Liver (tissue), 8 donors: ENCODE measurements at regions not wholly inside any gene's neighbourhood (a gene's known extent, or its start where the extent isn't known, plus 50 kb on each side); places are given as distances from the start of the nearest gene placed in this dataset.

Source experiments
- DNase-seq: peaks from one replicate; pipeline ENCODE4 v3.0.0-alpha.2; 2017; ENCODE audit warnings: low spot score
- H3K27ac ChIP-seq, 2 donors: one replicate each; pipeline ENCODE4 v1.7.0; 2013; ENCODE audit warnings: inconsistent platforms in 2 of 2, low read length in 2 of 2, control low read depth in 1 of 2, low read depth in 1 of 2, mild to moderate bottlenecking in 1 of 2
- H3K27me3 ChIP-seq, 4 donors: one replicate each; pipeline versions ENCODE4 v1.6.1 to v1.7.0; 2013; ENCODE audit warnings: low read length in 3 of 4, inconsistent platforms in 1 of 4, mild to moderate bottlenecking in 1 of 4, moderate library complexity in 1 of 4; ENCODE audit not compliant: control insufficient read depth in 4 of 4, insufficient read depth in 4 of 4
- H3K36me3 ChIP-seq, 4 donors: one replicate each; pipeline versions ENCODE4 v1.6.1 to v1.7.0; 2013; ENCODE audit warnings: low read length in 3 of 4, mild to moderate bottlenecking in 3 of 4, low read depth in 1 of 4, moderate library complexity in 1 of 4; ENCODE audit not compliant: control insufficient read depth in 4 of 4, insufficient read depth in 3 of 4
- H3K4me1 ChIP-seq, 4 donors: one replicate each; pipeline versions ENCODE4 v1.6.1 to v1.7.0; 2013; ENCODE audit warnings: low read length in 3 of 4, mild to moderate bottlenecking in 3 of 4, moderate library complexity in 1 of 4; ENCODE audit not compliant: control insufficient read depth in 4 of 4, insufficient read depth in 4 of 4
- H3K4me3 ChIP-seq, 3 donors: one replicate each; pipeline versions ENCODE4 v1.6.1 to v1.7.0; 2013; ENCODE audit warnings: low read length in 3 of 3, control low read depth in 1 of 3, low read depth in 1 of 3, mild to moderate bottlenecking in 1 of 3
- H3K9ac ChIP-seq, 2 donors: one replicate each; pipeline ENCODE4 v1.7.0; 2013; ENCODE audit warnings: low read length in 2 of 2, mild to moderate bottlenecking in 2 of 2, moderate library complexity in 2 of 2, control low read depth in 1 of 2, low read depth in 1 of 2
- H3K9me3 ChIP-seq, 4 donors: one replicate each; pipeline versions ENCODE4 v1.6.1 to v1.7.0; 2013; ENCODE audit warnings: low read length in 3 of 4; ENCODE audit not compliant: control insufficient read depth in 4 of 4
- CTCF ChIP-seq: fragments of 150-350 bp; IDR thresholded peaks from 2 replicates; pipeline ENCODE4 v1.5.1; 2017; ENCODE audit warnings: improper control_type of control experiment, low read depth, low read length; ENCODE audit not compliant: missing input control
- EGR1 ChIP-seq, 2 donors: IDR thresholded peaks; 2 replicates each; pipeline ENCODE4 v1.6.1; 2016 to 2018; ENCODE audit warnings: antibody characterized with exemption in 2 of 2, low read depth in 2 of 2
- FOXA1 ChIP-seq: IDR thresholded peaks from 2 replicates; pipeline ENCODE4 v1.6.1; 2016; ENCODE audit warnings: antibody characterized with exemption
- FOXA2 ChIP-seq: IDR thresholded peaks from 2 replicates; pipeline ENCODE4 v1.6.1; 2016; ENCODE audit warnings: antibody characterized with exemption
- GABPA ChIP-seq, 2 donors: IDR thresholded peaks in 1 of 2; conservative IDR thresholded peaks in 1 of 2; 2 replicates each; pipeline ENCODE4 v1.6.1; 2016; ENCODE audit warnings: antibody characterized with exemption in 2 of 2, mild to moderate bottlenecking in 1 of 2, moderate library complexity in 1 of 2
- HNF4A ChIP-seq, 2 donors: conservative IDR thresholded peaks; 2 replicates each; pipeline ENCODE4 v1.6.1; 2016; ENCODE audit warnings: antibody characterized with exemption in 2 of 2, mild to moderate bottlenecking in 2 of 2
- HNF4G ChIP-seq: IDR thresholded peaks from 2 replicates; pipeline ENCODE4 v1.6.1; 2016; ENCODE audit warnings: antibody characterized with exemption
- JUND ChIP-seq, 2 donors: IDR thresholded peaks; 2 replicates each; pipeline ENCODE4 v1.6.1; 2016; ENCODE audit warnings: antibody characterized with exemption in 2 of 2
- MAX ChIP-seq: IDR thresholded peaks from 2 replicates; pipeline ENCODE4 v1.6.1; 2016; ENCODE audit warnings: antibody characterized with exemption
- NR2F2 ChIP-seq: IDR thresholded peaks from 2 replicates; pipeline ENCODE4 v1.6.1; 2016; ENCODE audit warnings: antibody characterized with exemption
- RAD21 ChIP-seq, 2 donors: IDR thresholded peaks; 2 replicates each; pipeline ENCODE4 v1.6.1; 2016; ENCODE audit warnings: antibody characterized with exemption in 2 of 2, mild to moderate bottlenecking in 2 of 2
- RXRA ChIP-seq, 2 donors: IDR thresholded peaks; 2 replicates each; pipeline ENCODE4 v1.6.1; 2017 to 2018; ENCODE audit warnings: antibody characterized with exemption in 2 of 2, mild to moderate bottlenecking in 1 of 2
- SP1 ChIP-seq: IDR thresholded peaks from 2 replicates; pipeline ENCODE4 v1.6.1; 2018; ENCODE audit warnings: antibody characterized with exemption, mild to moderate bottlenecking
- TAF1 ChIP-seq: conservative IDR thresholded peaks from 2 replicates; pipeline ENCODE4 v1.6.1; 2016; ENCODE audit warnings: antibody characterized with exemption, mild to moderate bottlenecking
- YY1 ChIP-seq: IDR thresholded peaks from 2 replicates; pipeline ENCODE4 v1.6.1; 2016; ENCODE audit warnings: antibody characterized with exemption, mild to moderate bottlenecking
- ZBTB33 ChIP-seq: IDR thresholded peaks from 2 replicates; pipeline ENCODE4 v1.6.1; 2016; ENCODE audit warnings: antibody characterized with exemption
- WGBS: extraction: QIAGEN DNeasy Blood & Tissue Kit; methylation state at CpG from one replicate; pipeline ENCODE4 v1.1.7; 2013; 5-methylcytosine and 5-hydroxymethylcytosine counted together
- donor health status: healthy.
- donor health status: healthy.
- donor health status: healthy.
- donor health status: healthy.
- donor health status: healthy.

DNA sequence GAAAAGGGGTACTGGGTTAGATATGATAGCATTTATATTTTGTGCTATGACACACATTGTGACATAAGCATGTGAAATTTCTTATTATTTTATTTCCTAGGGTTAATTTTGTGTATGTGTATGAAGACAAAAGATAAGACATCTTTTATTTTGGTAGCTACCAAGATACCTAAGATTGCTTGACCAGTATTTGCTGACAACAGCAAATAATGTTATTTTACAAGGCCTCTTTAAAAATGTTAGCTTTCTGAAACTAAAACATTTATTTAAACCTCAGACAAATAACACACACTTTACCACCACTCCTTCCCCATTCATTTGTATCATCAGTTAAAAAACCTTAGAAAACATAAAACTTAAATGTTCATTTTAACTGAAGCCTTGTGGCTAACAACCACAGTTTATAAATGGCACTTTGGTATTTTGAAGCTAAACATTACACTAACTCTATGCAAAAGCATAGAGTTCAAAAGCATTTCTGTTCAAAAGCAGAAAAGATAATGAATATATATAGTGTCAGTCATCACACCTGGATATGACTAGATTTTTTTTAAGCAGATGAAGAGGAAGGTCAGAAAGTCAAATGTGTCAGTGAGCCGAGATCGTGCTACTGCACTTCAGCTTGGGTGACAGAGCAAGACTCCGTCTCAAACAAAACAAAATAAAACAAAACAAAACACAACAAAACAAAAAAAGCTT lies 193.0 kb downstream of the VCY1B start:
- H3K4me1 ChIP-seq: no peaks in the 10 kb centered on the region
- no peaks in the 10 kb centered on the region for H3K27me3 ChIP-seq
- WGBS: 63% methylated on average over 3 of the region's 3 CpGs
- H3K36me3 ChIP-seq: no peaks in the 10 kb centered on the region
- no peaks in the 10 kb centered on the region for H3K9me3 ChIP-seq
- no peak for TF ChIP-seq GABPA (IDR thresholded peaks at IDR 0.05 in 1 of 2, conservative IDR thresholded peaks at IDR 0.05 in 1 of 2)
- H3K9ac ChIP-seq: no peak overlapping the region
- H3K27ac ChIP-seq: no peak overlapping the region
- DNase-seq: no peak
- H3K4me3 ChIP-seq: no peak overlapping the region

- no peak overlapping the region for H3K27ac ChIP-seq
- no peaks in the 10 kb centered on the region for H3K9me3 ChIP-seq
- WGBS: 48% methylated on average over 10 of the region's 10 CpGs
- TF ChIP-seq CTCF (no peak), YY1 (no peak), SP1 (no peak), TAF1 (no peak), HNF4A (conservative IDR thresholded peaks at IDR 0.05) (no peak), RXRA (IDR thresholded peaks at IDR 0.05) (no peak), HNF4G (no peak), FOXA2 (no peak), FOXA1 (no peak), MAX (no peak), RAD21 (IDR thresholded peaks at IDR 0.05) (no peak)
- no peak overlapping the region for H3K9ac ChIP-seq
- DNase-seq: no peak
- no peak overlapping the region for H3K4me3 ChIP-seq
- H3K27me3 ChIP-seq: no peaks in the 10 kb centered on the region
- H3K36me3 ChIP-seq: no peaks in the 10 kb centered on the region
- no peaks in the 10 kb centered on the region for H3K4me1 ChIP-seq
Observed at GRCh38 chrY:14255965-14256816, 200.2 kb downstream of the VCY1B start.

- Histone ChIP-seq H3K4me1 (no peaks in the 10 kb centered on the region), H3K9ac (no peak overlapping the region), H3K36me3 (no peaks in the 10 kb centered on the region), H3K27ac (no peak overlapping the region), H3K9me3 (no peaks in the 10 kb centered on the region), H3K4me3 (no peak overlapping the region), H3K27me3 (no peaks in the 10 kb centered on the region)
- WGBS: 56% methylated on average over 1 of the region's 1 CpG
- TF ChIP-seq SP1: no peak
- no peak for TF ChIP-seq NR2F2
- no peak for TF ChIP-seq CTCF
- no peak for TF ChIP-seq TAF1
- no peak for TF ChIP-seq EGR1 (IDR thresholded peaks at IDR 0.05; ENCODE audit: low read depth in 2 of 2)
- TF ChIP-seq RXRA (IDR thresholded peaks at IDR 0.05): no peak
- no peak for TF ChIP-seq YY1
- TF ChIP-seq RAD21 (IDR thresholded peaks at IDR 0.05): no peak
- TF ChIP-seq GABPA (IDR thresholded peaks at IDR 0.05 in 1 of 2, conservative IDR thresholded peaks at IDR 0.05 in 1 of 2): no peak
- TF ChIP-seq JUND (IDR thresholded peaks at IDR 0.05): no peak
- TF ChIP-seq FOXA1: no peak
- TF ChIP-seq ZBTB33: no peak
- no peak for TF ChIP-seq HNF4G
- TF ChIP-seq FOXA2: no peak
- DNase-seq: no peak
Observed at GRCh38 chrY:14256817-14257168, 200.8 kb downstream of the VCY1B start.
